SK-N-SH (cell line): ENCODE measurements at regions not wholly inside any gene's neighbourhood (a gene's known extent, or its start where the extent isn't known, plus 50 kb on each side); places are given as distances from the start of the nearest gene placed in this dataset.

Source experiments
- CTCF ChIP-seq: fragments of 200-600 bp; sonication (generic); IDR thresholded peaks from 2 replicates; pipeline ENCODE4 v1.6.1; 2017; ENCODE audit warnings: antibody characterized with exemption, mild to moderate bottlenecking, moderate library complexity
- EP300 ChIP-seq, 2 experiments: IDR thresholded peaks; 2 replicates each; pipeline versions ENCODE4 v1.4.0 to v1.6.1; 2012; ENCODE audit warnings: borderline replicate concordance in 1 of 2, low read depth in 1 of 2, low read length in 1 of 2
- EZH2phosphoT487 ChIP-seq: fragments of 200-600 bp; sonication (generic); IDR thresholded peaks from 2 replicates; pipeline ENCODE4 v1.6.1; 2017; ENCODE audit warnings: low read depth, mixed run types, mild to moderate bottlenecking, antibody characterized with exemption, moderate library complexity, borderline replicate concordance
- MAX ChIP-seq: IDR thresholded peaks from 2 replicates; pipeline ENCODE4 v1.4.0; 2012; ENCODE audit warnings: low read depth
- SMC3 ChIP-seq: IDR thresholded peaks from 2 replicates; pipeline ENCODE4 v1.6.1; 2012; ENCODE audit warnings: low read depth, low read length, improper control_type of control experiment
- TEAD4 ChIP-seq: IDR thresholded peaks from 2 replicates; pipeline ENCODE4 v1.4.0; 2012; ENCODE audit warnings: mild to moderate bottlenecking, borderline replicate concordance; ENCODE audit not compliant: insufficient read depth
- USF2 ChIP-seq: fragments of 150-350 bp; IDR thresholded peaks from 2 replicates; pipeline ENCODE4 v1.6.1; 2017; ENCODE audit warnings: antibody characterized with exemption, low read length, low read depth, borderline replicate concordance

GRCh38 chr16:51245658-51245995 lies 94.6 kb upstream of the SALL1 start:
- no peak for TF ChIP-seq EP300 (IDR thresholded peaks at IDR 0.05; ENCODE audit: borderline replicate concordance in 1 of 2, low read depth in 1 of 2, low read length in 1 of 2)
- TF ChIP-seq SMC3 = no peak
- no peak for TF ChIP-seq TEAD4
- no peak for TF ChIP-seq CTCF
- TF ChIP-seq MAX = no peak
- TF ChIP-seq USF2 = no peak
- no peak for TF ChIP-seq EZH2phosphoT487
